Panc1 (cell line): ENCODE measurements at regions not wholly inside any gene's neighbourhood (a gene's known extent, or its start where the extent isn't known, plus 50 kb on each side); places are given as distances from the start of the nearest gene placed in this dataset.

Experiments used
- ATAC-seq: fragments of 200-7000 bp; cut with Tn5 transposase; 2 replicates; pipeline ENCODE4 v1.9.1; 2020; ENCODE audit warnings: mild to moderate bottlenecking, moderate library complexity
- BruUV-seq: library from RNA; stranded (reverse); fragments of 400-500 nt; replicated peaks from 2 replicates; lab custom pipeline; 2021; lab: Mats Ljungman, UMichigan
- CTCF ChIA-PET: fragments of 300-600 bp; sonication (Branson Sonifier 250); formaldehyde crosslinking; loops from one replicate; lab custom pipeline; 2022; ENCODE audit warnings: antibody characterized with exemption; lab: Charles Lee
- POLR2A ChIA-PET: fragments of 300-600 bp; sonication (Branson Sonifier 250); formaldehyde crosslinking; loops from one replicate; lab custom pipeline; 2022; ENCODE audit warnings: antibody characterized with exemption; lab: Charles Lee
- DNase-seq: peaks from one replicate; pipeline ENCODE4 v3.0.0-alpha.2; 2010; ENCODE audit warnings: low read depth, low spot score
- H3K27ac ChIP-seq: 2 replicates; pipeline ENCODE4 v1.5.1; 2011; ENCODE audit warnings: mild to moderate bottlenecking, low read length, inconsistent platforms
- H3K27me3 ChIP-seq: fragments of 200-500 bp; sonication (Bioruptor generic); 2 replicates; pipeline ENCODE4 v1.6.0; 2014; ENCODE audit warnings: low read length, inconsistent platforms; ENCODE audit not compliant: control insufficient read depth, insufficient read depth
- H3K36me3 ChIP-seq: fragments of 200-500 bp; sonication (Bioruptor generic); 2 replicates; pipeline ENCODE4 v1.5.1; 2014; ENCODE audit warnings: inconsistent platforms, mild to moderate bottlenecking, low read length, moderate library complexity; ENCODE audit not compliant: control insufficient read depth, insufficient read depth
- H3K4me1 ChIP-seq: 2 replicates; pipeline ENCODE4 v1.5.1; 2011; ENCODE audit warnings: inconsistent platforms, mild to moderate bottlenecking, low read length, moderate library complexity; ENCODE audit not compliant: control insufficient read depth, insufficient read depth
- H3K4me3 ChIP-seq, 2 experiments: 2 replicates each; pipeline ENCODE4 v1.5.1; 2011 to 2012; ENCODE audit warnings: low read depth in 2 of 2, low read length in 2 of 2, mild to moderate bottlenecking in 2 of 2, inconsistent platforms in 1 of 2, moderate library complexity in 1 of 2
- H3K9me3 ChIP-seq: fragments of 200-500 bp; sonication (Bioruptor generic); 2 replicates; pipeline ENCODE4 v1.5.1; 2014; ENCODE audit warnings: low read depth, mild to moderate bottlenecking, inconsistent platforms, low read length, moderate library complexity; ENCODE audit not compliant: control insufficient read depth, insufficient read depth
- CTCF ChIP-seq: fragments of 450-650 bp; IDR thresholded peaks from 2 replicates; pipeline ENCODE4 v1.5.1; 2017; ENCODE audit warnings: mild to moderate bottlenecking
- POLR2AphosphoS5 ChIP-seq: IDR thresholded peaks from 2 replicates; pipeline ENCODE4 v1.6.1; 2012; ENCODE audit warnings: mild to moderate bottlenecking, low read depth, low read length, moderate library complexity
- SIN3A ChIP-seq: IDR thresholded peaks from 2 replicates; pipeline ENCODE4 v1.6.1; 2012; ENCODE audit warnings: low read depth, mild to moderate bottlenecking, low read length, moderate library complexity, borderline replicate concordance; ENCODE audit not compliant: insufficient read depth
- TCF7L2 ChIP-seq: IDR thresholded peaks from 2 replicates; pipeline ENCODE4 v1.6.1; 2011; ENCODE audit warnings: mild to moderate bottlenecking, low read depth, low read length, inconsistent platforms
- in situ Hi-C: cut with HindIII; loops from 2 replicates; pipeline ENCODE4 v1.10.0; 2016; ENCODE audit warnings: low sequenced_read_pairs, low pct_unique_long_range_greater_than_20kb
- intact Hi-C: fragments of 100-400 bp; cut with micrococcal nuclease; formaldehyde crosslinking; loops from one replicate; pipeline ENCODE4 v1.10.0; 2022; ENCODE audit not compliant: unreplicated experiment
- TF ChIP-seq, protein P1 (sequence below), 2 experiments: IDR thresholded peaks; 2 replicates each; pipeline ENCODE4 v1.6.1; 2011 to 2012; ENCODE audit warnings: low read depth in 2 of 2, control low read depth in 1 of 2, low read length in 1 of 2, mild to moderate bottlenecking in 1 of 2, moderate library complexity in 1 of 2; ENCODE audit not compliant: insufficient read depth in 1 of 2

GRCh38 chr2:2694746-2695145 lies 363.7 kb upstream of the MYT1L start:
- ATAC-seq (no peak), DNase-seq (no peak)
- CTCF ChIA-PET: no interaction called here
- Histone ChIP-seq H3K9me3 (no peaks in the 10 kb centered on the region), H3K36me3 (no peaks in the 10 kb centered on the region), H3K27me3 (peaks cover 26% of the 10 kb centered on the region; the same call in 1 of the 2 replicates), H3K4me1 (no peaks in the 10 kb centered on the region), H3K4me3 (no peak overlapping the region), H3K27ac (no peak overlapping the region)
- TF ChIP-seq SIN3A (no peak), TCF7L2 (no peak), CTCF (no peak), POLR2AphosphoS5 (no peak)
- TF ChIP-seq, protein P1, sequence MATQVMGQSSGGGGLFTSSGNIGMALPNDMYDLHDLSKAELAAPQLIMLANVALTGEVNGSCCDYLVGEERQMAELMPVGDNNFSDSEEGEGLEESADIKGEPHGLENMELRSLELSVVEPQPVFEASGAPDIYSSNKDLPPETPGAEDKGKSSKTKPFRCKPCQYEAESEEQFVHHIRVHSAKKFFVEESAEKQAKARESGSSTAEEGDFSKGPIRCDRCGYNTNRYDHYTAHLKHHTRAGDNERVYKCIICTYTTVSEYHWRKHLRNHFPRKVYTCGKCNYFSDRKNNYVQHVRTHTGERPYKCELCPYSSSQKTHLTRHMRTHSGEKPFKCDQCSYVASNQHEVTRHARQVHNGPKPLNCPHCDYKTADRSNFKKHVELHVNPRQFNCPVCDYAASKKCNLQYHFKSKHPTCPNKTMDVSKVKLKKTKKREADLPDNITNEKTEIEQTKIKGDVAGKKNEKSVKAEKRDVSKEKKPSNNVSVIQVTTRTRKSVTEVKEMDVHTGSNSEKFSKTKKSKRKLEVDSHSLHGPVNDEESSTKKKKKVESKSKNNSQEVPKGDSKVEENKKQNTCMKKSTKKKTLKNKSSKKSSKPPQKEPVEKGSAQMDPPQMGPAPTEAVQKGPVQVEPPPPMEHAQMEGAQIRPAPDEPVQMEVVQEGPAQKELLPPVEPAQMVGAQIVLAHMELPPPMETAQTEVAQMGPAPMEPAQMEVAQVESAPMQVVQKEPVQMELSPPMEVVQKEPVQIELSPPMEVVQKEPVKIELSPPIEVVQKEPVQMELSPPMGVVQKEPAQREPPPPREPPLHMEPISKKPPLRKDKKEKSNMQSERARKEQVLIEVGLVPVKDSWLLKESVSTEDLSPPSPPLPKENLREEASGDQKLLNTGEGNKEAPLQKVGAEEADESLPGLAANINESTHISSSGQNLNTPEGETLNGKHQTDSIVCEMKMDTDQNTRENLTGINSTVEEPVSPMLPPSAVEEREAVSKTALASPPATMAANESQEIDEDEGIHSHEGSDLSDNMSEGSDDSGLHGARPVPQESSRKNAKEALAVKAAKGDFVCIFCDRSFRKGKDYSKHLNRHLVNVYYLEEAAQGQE (IDR thresholded peaks at IDR 0.05; ENCODE audit: insufficient read depth in 1 of 2, low read depth in 2 of 2, low read length in 1 of 2): no peak
- in situ Hi-C loops: no loop called here
- intact Hi-C loops: no loop called here
- BruUV-seq: no TSS peak
- POLR2A ChIA-PET: no interaction called here

- CTCF ChIA-PET: no interaction called here
Observed at GRCh38 chr2:2692599-2693389, 361.7 kb upstream of the MYT1L start.

More at GRCh38 chr2:2692599-2693389, 361.7 kb upstream of the MYT1L start:
- H3K4me3 ChIP-seq: no peak overlapping the region
- intact Hi-C loops (no loop called here), in situ Hi-C loops (no loop called here)
- H3K9me3 ChIP-seq: no peaks in the 10 kb centered on the region
- no peak for TF ChIP-seq TCF7L2
- no peak for TF ChIP-seq CTCF
- TF ChIP-seq SIN3A: no peak
- TF ChIP-seq, protein P1 (IDR thresholded peaks at IDR 0.05; ENCODE audit: insufficient read depth in 1 of 2, low read depth in 2 of 2, low read length in 1 of 2): no peak
- TF ChIP-seq POLR2AphosphoS5: no peak
- H3K36me3 ChIP-seq: no peaks in the 10 kb centered on the region
- no peak for ATAC-seq
- POLR2A ChIA-PET: no interaction called here
- no TSS peak for BruUV-seq
- DNase-seq: no peak
- H3K27ac ChIP-seq: no peak overlapping the region
- no peaks in the 10 kb centered on the region for H3K4me1 ChIP-seq
- H3K27me3 ChIP-seq: peaks cover 26% of the 10 kb centered on the region; the same call in 1 of the 2 replicates
